ENCODE measurements at regions not wholly inside any gene's neighbourhood (a gene's known extent, or its start where the extent isn't known, plus 50 kb on each side); places are given as distances from the start of the nearest gene placed in this dataset.

GRCh38 chr16:62638964-62639870, 603.0 kb upstream of the CDH8 start:
- DNase-seq = peak; percentile 10

DNA sequence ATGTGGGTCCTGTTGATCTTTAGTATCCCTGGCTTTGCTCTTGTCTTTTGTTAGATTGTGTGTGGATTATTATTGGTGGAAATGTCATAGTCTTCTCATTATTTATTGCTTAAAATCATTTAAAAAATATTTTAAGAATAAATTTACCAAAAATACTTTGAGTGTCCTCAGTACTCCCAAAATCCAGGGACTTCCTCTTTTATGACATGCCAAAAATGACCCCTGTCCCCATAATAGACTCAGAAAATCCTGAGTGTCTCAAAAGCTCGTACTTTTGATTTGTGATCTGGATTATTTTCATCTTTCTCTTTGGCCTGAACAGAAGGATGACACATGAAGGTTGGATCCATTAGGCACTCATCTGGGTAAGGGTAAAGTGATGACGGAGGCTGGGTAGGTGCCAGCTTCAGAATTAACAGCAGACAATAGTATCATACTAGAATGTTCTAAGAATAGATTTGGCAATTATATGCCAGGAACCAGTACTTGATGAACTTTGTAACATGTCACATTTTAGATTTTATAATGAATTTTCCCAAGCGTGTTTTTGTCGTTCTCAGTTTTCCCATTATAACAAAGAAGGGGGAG, 602.2 kb upstream of the CDH8 start:
- DNase-seq = no peak

- DNase-seq = peak; percentile 32
Observed at GRCh38 chr16:62625326-62625725, 589.1 kb upstream of the CDH8 start.

DNA sequence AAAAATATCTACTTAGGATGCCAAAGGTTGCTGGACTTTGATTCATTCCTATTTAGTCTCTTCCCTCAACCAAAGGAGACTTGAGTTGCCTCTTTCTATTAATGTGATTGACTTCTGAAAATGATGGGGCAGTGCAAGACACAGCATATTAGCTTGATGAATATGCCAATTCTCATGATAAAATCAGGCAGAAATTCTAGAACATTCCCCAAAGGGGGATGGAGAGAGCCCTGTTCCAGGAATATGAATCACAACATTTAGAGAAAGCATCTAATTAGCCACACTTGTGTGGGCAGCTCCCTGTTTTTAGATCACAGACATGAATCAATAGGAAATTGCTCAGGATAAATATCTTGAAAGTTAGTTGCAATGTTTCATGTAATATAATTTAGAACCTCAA, 584.0 kb upstream of the CDH8 start:
- DNase-seq = no peak

DNA sequence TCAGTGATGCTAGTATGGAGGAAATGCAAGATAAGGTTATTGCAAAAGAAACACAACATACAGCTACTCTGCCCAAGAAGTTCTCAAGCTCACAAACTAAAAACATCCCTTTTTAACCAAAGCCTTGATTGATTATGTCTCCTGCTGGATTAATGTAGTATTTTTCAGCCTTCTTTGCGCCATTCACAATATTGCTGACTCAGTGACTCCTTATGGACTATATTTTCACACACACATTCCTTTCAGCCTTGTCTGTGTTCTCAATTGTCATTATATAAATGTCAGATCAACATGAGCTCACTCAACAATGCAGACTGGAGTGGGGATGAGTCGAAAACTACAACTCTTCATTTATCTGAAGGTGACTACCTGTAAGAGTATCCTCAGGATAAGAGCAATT, 579.3 kb upstream of the CDH8 start:
- DNase-seq = no peak

DNA sequence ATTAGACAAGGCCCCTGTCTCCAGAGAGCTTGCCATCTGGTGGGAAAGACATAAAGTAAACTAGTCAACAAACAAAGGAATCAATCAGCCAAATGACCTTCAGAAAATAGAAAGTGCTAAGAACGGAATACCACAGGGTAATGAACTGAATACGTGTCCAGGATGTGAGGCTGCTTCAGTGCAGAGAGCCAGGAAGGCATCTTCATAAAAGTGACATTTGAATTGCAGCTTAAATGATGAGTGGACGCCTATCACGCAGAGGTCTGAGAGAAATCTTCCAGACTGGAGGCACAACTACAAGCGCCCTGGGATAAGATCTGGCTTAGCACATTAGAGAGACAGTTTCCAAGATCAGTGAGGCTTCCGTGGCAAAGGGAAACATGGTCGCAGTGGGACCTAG, 574.1 kb upstream of the CDH8 start:
- no peak for DNase-seq

DNA sequence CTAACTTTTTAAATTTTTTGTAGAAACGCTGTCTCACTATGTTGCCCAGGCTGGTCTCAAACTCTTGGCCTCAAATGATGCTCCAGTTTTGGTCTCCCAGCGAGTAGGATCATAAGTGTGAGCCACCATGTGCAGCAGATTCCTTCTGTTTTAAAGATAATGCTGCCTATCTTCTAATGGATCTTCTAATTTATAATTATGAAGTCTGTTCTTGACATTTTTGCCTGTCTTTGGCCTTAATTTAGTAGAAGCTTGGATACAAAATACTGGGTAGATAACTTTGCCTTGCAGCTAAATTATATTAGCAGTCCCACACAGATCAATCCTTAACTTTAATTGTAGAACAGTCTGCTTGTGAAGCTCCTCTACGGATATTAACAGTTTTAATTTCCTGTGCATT, 566.6 kb upstream of the CDH8 start:
- DNase-seq = no peak

DNA sequence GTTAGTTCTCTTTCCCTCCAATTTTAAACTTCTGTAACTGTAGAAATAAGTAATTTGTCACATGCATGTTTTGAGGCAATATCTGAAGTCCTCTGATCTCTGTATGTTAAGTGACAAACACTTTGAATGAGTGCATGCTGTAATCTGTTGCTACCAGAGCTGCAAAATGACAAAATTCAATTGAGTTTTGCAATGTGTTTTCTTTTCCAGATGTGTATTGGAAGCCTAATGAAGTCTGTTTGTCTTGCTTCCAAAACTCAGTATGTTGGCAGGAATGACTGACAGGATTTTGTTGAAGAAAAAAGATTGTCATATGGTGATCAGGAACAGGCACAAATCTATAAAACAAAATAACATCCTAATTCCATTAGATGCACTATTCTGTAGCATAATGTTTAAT, 561.6 kb upstream of the CDH8 start:
- no peak for DNase-seq

GRCh38 chr16:62596584-62596983, 560.3 kb upstream of the CDH8 start:
- peak; percentile 5 for DNase-seq

GRCh38 chr16:62596125-62596524, 559.9 kb upstream of the CDH8 start:
- no peak for DNase-seq

DNA sequence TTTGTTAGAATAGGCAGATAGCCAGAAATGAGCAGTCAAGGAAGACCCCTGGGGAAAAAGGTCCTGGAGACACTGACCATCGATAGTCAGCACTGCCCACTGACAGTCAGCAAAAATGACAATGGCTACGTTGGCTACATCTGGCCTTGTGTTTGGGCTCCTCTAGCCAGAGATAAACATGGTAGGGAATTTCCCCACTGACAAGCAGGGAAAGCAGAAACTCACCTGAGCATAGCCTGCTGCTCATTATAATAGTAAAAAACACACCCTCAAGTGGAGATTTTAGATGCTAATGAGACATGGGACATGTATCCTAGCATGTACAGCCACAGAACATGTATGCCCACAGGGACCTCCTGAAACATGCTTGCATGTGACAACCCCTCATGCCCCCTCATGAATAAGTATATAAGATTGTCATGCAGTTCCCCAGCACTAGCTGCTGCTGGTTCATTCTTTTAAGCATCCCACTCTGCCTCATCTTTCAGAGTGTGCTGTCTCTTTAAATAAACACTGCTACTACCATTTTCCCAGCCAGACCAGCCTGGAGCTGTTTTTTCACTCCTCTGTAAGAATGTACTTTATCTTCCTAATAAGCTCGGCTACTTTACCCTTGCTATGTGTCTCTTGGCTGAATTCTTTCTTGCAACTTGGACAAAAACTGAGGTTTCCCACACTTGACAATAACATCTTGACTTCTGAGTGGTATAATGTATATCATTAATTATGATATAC, 550.1 kb upstream of the CDH8 start:
- no peak for DNase-seq

- no peak for DNase-seq
Observed at GRCh38 chr16:62585041-62585545, 548.9 kb upstream of the CDH8 start.

DNA sequence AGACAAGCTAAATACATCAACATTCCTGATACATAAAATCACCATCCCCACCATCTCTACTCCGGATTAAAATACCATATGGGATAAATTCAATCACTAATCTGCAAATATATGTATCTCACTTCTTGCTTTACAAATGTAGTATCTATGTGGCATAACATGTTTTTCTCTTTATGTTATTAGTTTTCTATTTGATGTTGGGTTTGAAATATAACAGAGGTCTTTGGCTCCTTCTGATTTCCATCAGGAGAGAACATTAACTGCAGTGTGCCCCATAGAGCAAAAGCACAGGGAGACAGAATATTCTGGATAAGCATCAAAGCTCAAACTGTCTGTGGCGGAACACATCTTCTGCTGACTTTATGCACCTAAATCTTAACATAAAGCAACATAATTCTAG, 547.2 kb upstream of the CDH8 start:
- DNase-seq = no peak

- no peak for DNase-seq
Observed at GRCh38 chr16:62573466-62573865, 537.2 kb upstream of the CDH8 start.

DNA sequence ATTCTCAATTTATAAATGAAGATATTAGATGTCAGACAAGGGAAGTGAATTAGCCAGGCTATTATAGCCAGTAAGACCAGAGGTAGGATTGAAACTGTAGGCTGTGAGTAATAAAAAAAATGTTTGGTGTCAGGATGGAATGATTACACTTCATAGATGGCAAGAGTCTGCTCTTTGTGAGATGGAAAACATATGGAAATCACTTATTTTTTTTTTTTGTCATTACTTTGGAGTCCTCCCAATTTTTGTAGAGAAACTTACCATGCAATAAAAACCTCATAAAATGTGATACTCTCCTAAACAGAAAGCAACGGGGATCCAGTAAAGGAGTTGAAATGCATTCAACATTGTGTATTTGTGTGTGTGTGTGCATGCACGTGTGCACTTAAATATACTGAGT, 532.7 kb upstream of the CDH8 start:
- no peak for DNase-seq

- DNase-seq = no peak
Observed at GRCh38 chr16:62565706-62566105, 529.5 kb upstream of the CDH8 start.

GRCh38 chr16:62564291-62564690, 528.1 kb upstream of the CDH8 start:
- no peak for DNase-seq

GRCh38 chr16:62562121-62562520, 525.9 kb upstream of the CDH8 start:
- DNase-seq = no peak

GRCh38 chr16:62549875-62550274, 513.6 kb upstream of the CDH8 start:
- DNase-seq = no peak

DNA sequence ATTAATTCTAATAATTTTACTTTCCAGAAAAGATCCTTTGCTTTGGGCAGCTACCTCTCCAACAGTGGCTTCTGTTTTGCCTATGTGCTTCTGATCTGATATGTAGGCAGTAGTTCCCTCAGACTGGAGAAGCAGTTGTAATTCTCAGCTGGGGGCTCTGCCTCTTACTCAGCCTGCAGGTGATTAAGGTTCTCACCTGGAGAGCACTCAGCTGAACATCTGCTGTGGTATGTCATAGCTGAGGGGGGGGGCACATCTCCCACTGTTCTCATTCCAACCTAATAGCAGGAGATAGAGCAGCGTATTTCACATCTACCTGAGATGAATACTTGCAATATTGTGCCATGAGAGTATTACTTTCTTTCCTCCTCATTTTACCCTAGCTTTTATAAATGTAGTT, 511.9 kb upstream of the CDH8 start:
- no peak for DNase-seq

DNA sequence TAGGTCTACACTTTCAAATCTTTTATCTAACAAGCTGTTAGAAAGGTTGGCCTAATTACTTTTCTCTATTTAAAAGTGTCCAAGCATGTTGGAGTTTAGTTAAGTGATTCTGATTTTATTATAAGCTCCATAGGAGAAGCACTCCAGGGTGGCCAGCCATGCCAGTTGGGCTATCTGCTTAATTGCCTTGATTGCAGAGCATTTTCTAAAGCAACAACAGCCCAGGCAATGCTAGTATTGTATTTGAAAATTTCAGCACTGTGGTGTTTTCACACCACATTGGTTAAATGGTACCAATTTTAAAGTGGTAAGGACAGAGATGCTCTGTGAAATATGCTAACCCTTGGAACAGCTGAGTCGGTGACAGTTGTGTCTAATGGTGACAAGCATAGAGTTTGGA, 510.5 kb upstream of the CDH8 start:
- DNase-seq = no peak

- DNase-seq = no peak
Observed at GRCh38 chr16:62545039-62545438, 508.8 kb upstream of the CDH8 start.

DNA sequence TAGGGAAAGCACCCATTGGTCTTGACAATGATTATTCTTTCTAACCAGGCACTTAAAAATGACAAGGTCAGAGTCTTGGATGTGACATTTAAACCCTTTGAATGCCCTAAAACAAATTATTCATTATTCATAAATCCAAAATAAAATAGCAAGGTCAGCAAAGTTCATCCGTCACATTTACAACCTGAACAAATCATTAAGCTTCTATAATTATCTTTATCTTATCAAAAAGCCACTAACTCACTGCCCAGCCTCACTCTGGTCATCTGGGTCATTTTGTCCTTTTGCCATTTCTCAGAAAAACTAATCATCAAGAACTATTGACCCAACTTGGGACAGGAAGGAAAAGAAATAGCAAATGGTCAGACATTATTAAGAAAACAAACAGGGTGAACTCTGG, 507.3 kb upstream of the CDH8 start:
- DNase-seq = no peak

Data from tongue (tissue), 1 donor.